Keratinocyte (primary cell): ENCODE measurements at regions not wholly inside any gene's neighbourhood (a gene's known extent, or its start where the extent isn't known, plus 50 kb on each side); places are given as distances from the start of the nearest gene placed in this dataset.

Experiments used
- EZH2 ChIP-seq: IDR thresholded peaks from one replicate; pipeline ENCODE4 v1.6.1; 2012; ENCODE audit warnings: inconsistent platforms, mild to moderate bottlenecking, low read length, moderate library complexity
- TF ChIP-seq, protein P1 (sequence below), 3 experiments: IDR thresholded peaks in 1 of 3; conservative IDR thresholded peaks in 1 of 3; optimal IDR thresholded peaks in 1 of 3; 2 replicates in 2 of 3; 3 replicates in 1 of 3; pipeline versions ENCODE3 to v1.5.1; 2011; ENCODE audit warnings: low read length in 3 of 3, mild to moderate bottlenecking in 3 of 3, moderate library complexity in 2 of 3, control low read depth in 1 of 3, inconsistent platforms in 1 of 3; ENCODE audit not compliant: insufficient read depth in 2 of 3; ENCODE audit errors: extremely low read depth in 1 of 3

GRCh38 chr5:174998131-174998730 is 273.8 kb downstream of the MSX2 start:
- TF ChIP-seq, protein P1, sequence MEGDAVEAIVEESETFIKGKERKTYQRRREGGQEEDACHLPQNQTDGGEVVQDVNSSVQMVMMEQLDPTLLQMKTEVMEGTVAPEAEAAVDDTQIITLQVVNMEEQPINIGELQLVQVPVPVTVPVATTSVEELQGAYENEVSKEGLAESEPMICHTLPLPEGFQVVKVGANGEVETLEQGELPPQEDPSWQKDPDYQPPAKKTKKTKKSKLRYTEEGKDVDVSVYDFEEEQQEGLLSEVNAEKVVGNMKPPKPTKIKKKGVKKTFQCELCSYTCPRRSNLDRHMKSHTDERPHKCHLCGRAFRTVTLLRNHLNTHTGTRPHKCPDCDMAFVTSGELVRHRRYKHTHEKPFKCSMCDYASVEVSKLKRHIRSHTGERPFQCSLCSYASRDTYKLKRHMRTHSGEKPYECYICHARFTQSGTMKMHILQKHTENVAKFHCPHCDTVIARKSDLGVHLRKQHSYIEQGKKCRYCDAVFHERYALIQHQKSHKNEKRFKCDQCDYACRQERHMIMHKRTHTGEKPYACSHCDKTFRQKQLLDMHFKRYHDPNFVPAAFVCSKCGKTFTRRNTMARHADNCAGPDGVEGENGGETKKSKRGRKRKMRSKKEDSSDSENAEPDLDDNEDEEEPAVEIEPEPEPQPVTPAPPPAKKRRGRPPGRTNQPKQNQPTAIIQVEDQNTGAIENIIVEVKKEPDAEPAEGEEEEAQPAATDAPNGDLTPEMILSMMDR (optimal IDR thresholded peaks at IDR 0.05 in 1 of 3, IDR thresholded peaks at IDR 0.05 in 1 of 3, conservative IDR thresholded peaks at IDR 0.05 in 1 of 3; ENCODE audit: extremely low read depth in 1 of 3, insufficient read depth in 2 of 3, low read length in 3 of 3), result no peak
- TF ChIP-seq EZH2, result no peak
